Left ventricle myocardium superior (tissue), 1 donor: ENCODE measurements at regions not wholly inside any gene's neighbourhood (a gene's known extent, or its start where the extent isn't known, plus 50 kb on each side); places are given as distances from the start of the nearest gene placed in this dataset.

Experiments used
- ATAC-seq: fragments of 200-7000 bp; cut with Tn5 transposase; one replicate; pipeline ENCODE4 v1.9.1; 2020; ENCODE audit warnings: mild to moderate bottlenecking, moderate library complexity
- DNase-seq: peaks from one replicate; pipeline ENCODE4 v3.0.0-alpha.2; 2020
- intact Hi-C: fragments of 100-400 bp; cut with micrococcal nuclease; formaldehyde crosslinking; loops from one replicate; pipeline ENCODE4 v1.11.0; 2022
- donor health status: DM: no; HTN: yes; CAD: no; lungs with severe emphysema.

DNA sequence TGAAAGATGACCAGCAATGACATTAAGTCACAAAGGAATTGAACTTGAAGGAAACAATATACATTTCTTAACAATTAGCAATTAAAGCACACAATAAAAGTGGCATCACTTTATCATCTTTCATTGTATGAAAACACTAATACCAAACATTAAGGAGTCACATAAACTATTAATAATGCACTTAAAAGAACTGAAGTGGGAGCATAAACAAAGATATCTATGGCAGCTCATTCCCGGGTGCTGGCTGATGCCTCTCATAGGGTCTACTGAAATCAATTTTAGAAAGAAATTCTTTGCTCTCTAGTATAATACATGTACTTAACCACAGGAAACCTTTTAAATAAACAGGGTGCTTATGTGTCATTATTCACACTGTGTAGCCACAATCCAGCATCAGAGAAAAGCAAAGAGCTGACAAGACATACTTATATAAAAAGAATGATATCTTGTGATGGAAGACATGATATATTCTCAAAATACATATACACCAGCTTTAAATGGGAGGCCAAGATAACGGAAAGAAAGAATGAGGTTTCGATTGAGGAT lies 1207.8 kb downstream of the EFNB2 start:
- no peak for ATAC-seq
- intact Hi-C loops = no loop called here
- no peak for DNase-seq

DNA sequence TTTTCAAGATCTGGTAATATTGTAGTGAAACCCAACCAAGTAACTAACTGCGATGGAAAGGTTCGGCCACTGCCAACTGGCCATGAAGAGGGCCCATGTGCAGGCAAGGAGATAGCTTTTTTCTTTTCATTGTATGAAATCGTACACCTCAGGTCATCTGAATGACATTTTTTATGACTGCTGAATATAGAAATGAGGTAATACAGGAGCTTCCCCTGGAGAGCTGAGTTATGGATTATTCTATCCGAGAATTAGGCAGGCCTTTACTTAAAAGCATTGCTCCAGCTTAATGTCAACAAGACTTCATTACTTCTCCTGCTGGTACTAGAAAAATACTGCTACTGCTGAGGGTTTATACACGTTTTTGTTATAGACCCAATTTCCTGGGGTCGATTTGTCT lies 1215.6 kb downstream of the EFNB2 start:
- DNase-seq (no peak), ATAC-seq (no peak)
- intact Hi-C loops = no loop called here

DNA sequence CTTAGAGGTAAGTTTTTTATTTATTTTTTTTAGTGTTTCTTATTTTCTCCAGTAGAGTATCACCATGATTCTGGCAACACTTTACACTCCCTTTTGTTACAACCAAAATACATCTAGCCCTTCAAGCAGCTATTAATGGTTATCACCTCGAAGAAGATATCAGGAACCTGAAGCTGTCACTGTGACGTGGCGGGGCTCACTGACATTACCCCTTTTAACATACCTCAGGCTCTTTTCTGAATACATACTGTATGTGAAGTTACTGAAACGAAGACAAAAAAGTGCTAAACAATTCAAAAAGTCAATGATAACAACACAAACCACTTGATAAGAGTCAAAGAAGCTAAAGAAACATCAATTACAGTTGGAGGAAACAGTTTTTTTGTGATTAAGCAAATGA lies 1218.7 kb downstream of the EFNB2 start:
- ATAC-seq (no peak), DNase-seq (no peak)
- intact Hi-C loops = no loop called here

DNA sequence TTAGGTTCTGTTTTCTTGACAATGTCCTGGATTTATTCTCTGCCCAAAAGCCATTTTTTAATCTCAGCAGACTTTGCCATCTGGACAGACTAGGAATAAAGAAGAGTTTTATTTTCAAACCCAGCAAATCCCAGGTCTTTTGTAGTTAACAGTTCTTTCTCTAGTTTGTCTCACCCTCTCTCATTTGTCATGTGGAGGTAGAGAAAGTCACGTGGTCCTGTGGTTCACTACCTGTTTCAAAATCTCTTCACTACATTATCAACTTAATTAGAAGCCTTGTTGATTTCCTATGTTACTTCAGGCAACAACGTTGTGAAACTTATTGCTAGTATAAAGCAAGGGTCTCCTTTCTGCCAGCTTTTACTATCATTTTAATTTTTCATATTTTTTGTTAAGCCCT lies 1222.6 kb downstream of the EFNB2 start:
- intact Hi-C loops = no loop called here
- DNase-seq (no peak), ATAC-seq (no peak)

DNA sequence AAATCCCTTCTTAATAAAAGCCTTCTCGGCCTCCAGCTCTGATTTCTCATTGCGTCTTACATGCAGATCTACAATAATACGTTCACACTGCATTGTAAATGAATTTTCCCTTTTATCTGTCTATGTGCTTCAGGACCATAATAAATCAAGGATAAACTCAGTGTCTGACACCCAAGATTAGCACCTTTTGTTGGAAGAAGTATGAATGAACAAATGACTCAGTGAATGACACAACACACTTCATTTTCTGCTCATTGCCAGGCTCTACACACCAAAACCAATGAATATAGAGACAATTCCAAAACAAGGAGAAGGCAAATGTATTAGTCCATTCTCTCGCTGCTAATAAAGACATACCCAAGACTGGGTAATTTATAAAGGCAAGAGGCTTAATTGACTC lies 1224.4 kb downstream of the EFNB2 start:
- no peak for ATAC-seq
- no peak for DNase-seq
- intact Hi-C loops = no loop called here

DNA sequence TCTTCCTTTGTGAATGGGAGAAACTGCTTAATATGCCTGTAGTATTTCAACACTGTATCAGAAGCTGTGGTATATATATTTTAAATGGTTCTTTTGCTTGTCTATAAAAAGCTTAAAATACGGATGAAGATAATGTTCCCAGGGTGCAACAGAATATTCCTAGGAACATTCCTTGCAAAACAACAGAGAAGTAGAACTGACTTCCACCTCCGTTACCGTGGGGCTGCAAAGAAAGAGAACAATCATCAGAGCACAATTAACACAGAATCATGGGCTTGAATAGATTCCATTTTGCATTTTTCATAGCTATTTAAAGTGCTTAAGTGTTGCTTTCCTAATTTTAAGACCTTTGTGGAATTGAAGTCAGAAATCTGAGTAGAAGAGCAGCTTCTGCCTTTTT lies 1227.7 kb downstream of the EFNB2 start:
- intact Hi-C loops = no loop called here
- no peak for ATAC-seq

DNA sequence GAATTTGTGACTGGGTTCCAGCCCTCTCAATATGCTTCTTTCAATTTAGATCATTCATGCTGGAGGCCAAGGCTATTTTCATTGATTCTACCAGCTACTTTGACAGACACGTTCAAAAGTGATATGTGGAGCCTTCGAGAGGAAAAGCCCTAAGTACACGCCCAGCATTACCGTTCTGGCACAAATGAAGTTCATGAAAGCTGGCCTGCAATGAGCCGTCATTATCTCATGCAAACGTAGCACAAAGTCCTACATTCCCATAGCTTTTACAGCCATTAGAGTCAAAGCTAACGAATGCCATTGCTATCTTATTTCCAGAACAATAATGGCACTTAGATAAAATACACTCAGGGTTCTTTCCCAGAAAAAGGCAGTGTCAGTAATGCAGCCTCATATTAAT lies 1237.6 kb downstream of the EFNB2 start:
- ATAC-seq = no peak
- intact Hi-C loops = no loop called here
- DNase-seq = no peak

More for the DNA sequence above, 1227.7 kb downstream of the EFNB2 start:
- DNase-seq = no peak

DNA sequence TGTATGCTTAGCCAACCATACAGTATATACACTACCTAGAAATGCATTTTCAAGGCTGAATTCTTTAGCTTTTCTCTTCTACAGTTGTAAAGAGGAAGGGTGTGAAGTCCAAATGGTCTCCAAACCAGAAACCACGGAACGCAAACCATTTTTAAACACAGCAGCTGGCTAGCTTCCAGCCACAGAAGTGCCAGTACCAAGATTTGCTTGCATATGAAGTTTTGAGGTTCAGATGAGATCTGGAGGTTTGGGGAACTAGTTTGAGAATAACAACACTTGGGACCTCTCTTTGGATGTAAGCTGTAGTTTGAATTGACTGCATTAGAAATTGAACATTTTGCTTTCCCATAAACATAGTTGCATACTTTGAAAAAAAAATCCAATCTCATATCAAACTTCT lies 1243.5 kb downstream of the EFNB2 start:
- intact Hi-C loops = no loop called here
- no peak for DNase-seq

DNA sequence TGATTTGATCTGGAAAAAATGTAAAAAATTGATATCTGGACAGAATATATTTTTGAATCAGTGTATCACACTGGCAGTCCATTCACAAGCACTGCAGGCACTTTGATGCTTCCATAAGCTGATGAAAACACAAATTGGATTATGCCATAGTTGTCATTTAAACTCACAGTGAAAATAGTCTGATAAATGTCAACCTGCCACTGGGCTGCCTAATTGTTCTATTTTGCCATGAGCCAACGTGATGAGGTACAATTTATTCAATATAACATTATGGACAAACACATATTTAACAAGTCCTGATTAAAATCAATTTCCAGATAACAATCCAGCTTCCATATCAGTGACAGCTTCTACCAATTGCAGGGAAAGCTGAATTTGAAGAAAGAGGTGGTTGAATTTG lies 1244.9 kb downstream of the EFNB2 start:
- DNase-seq (no peak), ATAC-seq (no peak)
- intact Hi-C loops = no loop called here

More for the DNA sequence above, 1243.5 kb downstream of the EFNB2 start:
- ATAC-seq = no peak

DNA sequence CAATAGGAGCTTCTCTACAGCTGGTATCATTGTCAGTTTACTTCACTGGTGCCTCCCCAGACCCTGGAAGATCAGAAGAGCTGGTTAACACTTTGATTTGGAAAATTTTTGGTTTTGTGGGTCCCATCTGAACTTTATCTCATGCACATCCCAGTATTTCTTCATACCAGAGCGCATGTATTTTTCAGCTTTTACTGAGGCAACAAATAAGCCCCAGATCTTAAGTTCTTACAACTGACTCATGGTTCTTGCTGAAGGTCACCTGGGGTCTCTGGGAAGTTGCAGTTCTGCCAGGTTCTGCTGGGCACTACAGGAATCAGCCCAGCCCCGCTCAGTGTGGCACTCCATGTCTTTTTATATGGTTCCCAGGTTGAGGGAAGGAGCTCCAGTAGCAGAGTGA lies 1249.9 kb downstream of the EFNB2 start:
- no peak for ATAC-seq
- no peak for DNase-seq
- intact Hi-C loops = no loop called here

DNA sequence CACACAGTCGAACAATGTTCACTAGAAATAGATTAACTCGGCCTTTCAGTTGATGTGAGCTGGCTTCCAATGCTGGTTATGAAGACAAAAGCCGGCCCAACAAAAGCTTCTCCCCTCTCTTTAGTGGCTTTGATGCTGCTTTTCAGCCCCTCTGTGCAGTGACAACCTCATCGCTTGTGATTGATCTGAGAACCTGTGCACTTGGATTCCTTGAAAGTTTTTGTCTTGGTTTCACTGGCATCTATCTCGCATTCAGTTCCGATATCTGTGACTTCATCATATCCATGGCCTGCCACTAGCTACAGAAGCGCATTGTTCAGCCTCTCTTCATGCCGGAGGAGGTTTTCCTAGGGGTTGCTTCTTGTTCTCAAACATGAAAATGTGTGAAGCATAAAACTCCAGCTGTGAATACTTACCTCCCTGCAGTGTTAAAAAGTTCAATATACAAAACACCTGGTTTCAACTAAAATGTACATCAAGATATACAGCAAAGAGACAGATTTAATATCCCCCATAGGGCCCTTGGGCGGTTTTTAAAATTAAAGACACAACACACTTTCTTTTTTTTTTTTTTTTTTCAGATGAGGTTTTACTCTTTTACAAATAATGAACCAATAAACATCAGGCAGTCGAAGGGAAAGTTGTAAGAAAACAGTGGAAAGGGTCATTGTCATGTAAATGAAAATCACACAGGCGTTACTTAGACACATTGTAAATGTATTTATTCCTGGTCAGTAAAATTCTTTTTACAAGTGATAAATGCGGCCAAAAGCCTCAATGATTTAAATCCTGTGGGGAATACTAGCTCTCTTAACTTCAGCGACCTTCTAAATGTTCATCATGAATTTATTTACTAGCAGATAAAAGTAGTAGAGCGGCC lies 1252.8 kb downstream of the EFNB2 start:
- ATAC-seq = no peak
- DNase-seq = no peak
- intact Hi-C loops = no loop called here

DNA sequence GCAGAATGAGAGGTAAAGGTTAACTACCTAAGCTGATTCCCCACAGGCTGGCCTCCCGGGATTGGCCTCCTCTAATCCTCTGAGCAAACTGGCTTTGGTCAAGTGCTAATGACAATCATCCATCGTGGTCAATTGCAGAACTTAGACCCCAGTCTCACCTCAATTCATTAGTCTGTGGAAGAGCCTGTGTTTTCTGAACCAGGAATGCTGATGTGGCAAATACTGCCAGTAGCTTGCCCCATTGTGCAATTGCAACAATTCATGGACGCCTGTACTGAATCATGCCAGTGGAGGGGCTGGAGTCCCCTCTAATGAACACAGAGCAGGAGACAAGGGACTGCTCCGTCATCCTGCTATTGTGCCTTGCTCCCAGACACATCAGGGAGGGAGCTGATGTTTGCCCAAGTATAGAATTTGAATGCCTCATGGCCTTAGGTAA lies 1256.5 kb downstream of the EFNB2 start:
- intact Hi-C loops = no loop called here
- ATAC-seq (no peak), DNase-seq (no peak)

DNA sequence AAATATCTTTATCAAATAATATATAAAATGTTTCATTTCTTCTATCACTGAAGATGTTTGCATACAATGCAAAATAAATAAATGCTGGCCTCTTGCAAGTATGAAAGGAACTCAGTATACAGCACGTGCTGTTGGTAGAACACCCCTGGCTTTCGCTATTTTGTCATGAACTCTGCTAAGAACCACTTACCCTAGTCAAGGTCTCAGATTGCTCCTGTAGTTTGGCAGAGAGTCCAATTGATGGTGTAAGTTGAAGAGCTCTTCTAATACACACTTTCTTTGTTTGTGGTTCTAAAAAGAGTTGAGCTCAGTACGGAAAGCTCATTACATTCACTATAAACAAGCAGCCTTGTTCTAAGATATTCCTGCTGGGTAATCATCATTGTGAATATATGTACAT lies 1258.9 kb downstream of the EFNB2 start:
- no peak for ATAC-seq
- intact Hi-C loops = no loop called here
- no peak for DNase-seq

DNA sequence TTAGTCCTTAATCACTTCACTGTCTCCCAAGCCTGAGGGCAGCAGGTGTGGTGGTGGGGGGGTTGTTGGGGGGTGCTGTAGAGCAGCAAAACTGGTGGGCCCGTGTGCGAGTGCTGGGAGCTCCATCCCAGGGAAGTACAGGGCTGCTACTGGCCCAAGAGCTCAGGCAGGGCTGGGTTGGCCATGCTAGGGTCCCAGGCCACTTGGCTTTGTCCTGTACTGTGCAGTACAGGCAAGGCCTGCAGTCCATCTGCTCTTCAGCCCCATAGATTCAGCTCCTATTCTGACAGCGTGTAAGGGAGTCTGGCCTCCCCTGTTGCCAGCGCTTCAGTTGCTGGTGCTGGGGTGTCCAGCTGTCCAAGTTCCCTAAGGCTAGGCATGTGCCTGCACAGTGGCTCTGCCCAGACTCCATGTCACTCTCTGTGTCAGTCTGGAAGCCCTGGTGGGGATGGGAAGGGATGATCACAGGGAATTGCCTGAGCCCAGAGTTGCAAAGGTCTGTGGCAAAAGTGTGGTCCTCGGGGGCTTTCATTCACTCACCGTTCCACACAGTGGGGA lies 1261.7 kb downstream of the EFNB2 start:
- DNase-seq (no peak), ATAC-seq (no peak)
- intact Hi-C loops = no loop called here

DNA sequence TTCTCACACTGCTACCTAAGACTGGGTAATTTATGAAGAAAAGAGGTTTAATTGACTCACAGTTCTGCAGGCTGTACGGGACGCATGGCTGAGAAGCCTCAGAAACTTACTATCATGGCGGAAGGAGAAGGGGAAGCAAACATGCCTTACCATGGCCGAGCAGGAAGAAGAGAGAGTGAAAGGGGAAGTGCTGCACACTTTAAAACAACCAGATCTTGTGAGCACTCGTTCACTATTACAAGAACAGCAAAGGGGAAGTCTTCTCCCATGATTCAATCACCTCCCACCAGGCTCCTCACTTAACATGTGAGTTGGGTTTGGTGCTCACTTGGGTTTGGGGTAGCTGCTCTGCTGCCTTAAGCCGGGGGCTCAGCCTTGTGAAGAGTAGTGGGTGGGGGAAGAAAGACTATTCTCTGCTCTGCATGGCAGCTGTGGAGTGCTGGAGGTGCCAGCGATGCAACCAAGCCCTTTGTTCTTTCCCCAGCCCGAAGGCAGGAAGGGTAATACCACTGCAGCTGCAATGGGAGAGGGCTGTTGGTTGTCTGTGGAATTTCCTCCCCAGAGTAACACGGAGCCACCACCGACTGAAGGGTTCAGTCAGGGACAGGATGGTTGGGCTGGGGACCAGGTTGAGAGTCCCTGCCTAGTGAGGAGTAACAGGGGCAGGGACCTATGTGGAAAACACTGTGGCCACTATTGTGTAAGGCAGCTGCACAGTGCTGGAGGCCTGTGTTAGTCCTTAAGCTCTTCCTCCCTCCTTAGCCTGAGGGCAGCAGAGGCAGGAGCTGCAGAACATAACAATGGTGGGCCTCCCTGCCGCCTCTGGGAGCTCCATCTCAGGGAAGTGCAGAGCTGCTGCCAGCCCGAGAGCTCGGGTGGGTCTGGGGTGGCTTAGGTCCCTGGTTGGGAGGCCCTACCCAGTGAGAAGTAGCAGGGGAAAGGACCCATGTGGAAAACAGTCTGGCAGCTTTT lies 1262.5 kb downstream of the EFNB2 start:
- ATAC-seq (no peak), DNase-seq (no peak)
- intact Hi-C loops = no loop called here

DNA sequence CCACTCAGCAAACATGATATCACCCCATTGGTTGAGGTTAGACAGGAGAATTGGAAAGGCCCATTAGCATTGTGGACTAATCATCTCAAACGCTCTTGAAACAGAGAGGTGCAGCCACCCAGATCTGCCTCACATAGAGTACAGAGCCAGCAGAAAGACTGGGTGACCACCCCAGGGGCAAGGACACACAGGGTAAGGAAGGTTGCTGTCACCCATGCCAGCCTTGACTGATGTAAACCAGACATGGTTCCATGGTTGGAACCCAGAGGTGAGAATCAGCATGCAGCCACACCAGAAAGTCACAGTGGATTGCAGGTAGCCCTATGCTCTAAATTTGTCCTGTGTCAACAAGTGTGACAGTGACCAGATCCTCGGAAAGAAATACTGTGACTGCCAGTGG lies 1268.8 kb downstream of the EFNB2 start:
- no peak for DNase-seq
- intact Hi-C loops = no loop called here
- ATAC-seq = peak; percentile 36

DNA sequence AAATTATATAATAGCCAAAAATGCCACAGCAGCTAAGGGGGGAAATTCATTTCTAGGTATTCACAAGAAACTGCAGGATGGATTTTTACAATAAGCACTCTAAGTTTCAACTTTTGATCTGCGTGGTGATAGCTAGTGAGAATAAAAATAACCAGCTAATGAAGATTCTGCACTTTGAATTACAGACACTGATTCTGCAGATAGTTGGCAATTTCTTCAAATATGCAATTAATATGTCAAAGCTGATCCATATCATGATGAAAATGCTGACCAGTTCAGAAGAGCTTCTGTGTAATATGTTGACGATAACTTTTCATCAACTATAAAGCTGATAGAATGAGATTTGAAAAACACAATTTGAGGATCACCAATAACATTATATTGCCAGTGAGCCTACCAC lies 1272.9 kb downstream of the EFNB2 start:
- no peak for ATAC-seq
- no peak for DNase-seq

DNA sequence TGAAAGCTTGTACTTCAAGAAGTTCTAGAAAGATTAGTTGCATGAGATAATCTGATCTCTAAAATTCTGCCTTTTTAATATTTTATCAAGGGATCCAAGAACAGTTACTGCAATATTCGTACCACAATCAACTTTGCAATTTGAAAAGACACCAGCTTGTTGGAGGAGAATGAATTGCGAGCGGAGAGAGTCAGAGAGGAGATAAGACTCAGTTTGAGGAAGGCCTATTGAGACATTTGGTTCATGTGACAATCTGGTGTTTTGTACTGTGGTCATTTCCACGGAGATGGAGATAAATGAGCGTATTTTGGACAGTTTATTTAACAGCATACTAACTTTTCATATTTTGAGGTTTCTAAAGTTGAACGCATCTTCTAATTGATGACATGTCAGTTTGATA lies 1276.0 kb downstream of the EFNB2 start:
- ATAC-seq (no peak), DNase-seq (no peak)
- intact Hi-C loops = no loop called here

More for the DNA sequence above, 1272.9 kb downstream of the EFNB2 start:
- intact Hi-C loops = no loop called here

DNA sequence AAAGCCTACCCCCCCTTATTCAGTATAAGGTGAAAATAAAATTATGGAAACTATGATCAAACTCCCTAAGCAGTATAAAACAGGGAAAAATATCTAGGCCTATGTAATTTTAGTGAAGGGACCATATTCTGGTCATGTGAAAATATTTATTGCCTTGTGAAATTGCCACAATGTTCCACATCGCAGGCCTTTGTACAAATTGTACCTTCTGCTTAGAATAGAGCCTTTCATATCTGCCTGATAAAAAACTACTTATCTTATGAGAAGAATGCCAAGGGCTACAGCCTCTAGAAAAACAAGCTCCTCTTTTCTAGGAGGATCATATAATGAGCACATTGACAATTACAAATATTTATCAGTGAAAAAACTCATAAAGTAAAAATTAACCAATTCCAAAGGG lies 1280.0 kb downstream of the EFNB2 start:
- no peak for DNase-seq
- intact Hi-C loops = no loop called here

DNA sequence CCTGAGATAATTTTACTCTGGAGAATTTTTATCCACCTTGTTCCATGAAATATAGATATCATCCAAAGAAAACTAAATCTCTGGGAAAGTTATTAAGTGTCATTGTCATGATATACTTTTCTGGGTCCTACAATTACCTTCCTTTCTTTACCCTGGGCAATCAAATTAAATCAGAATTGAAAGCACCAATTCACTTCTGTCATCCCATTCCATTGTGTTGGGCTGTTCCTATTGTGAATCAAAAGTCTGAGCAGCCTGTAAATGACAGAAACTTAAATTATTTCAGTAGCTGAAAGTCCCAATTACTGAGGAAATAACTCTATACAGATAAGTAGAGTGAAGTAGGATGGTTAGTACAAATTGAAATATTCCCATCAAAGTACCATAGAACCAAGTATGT lies 1284.2 kb downstream of the EFNB2 start:
- no peak for ATAC-seq

More for the DNA sequence above, 1280.0 kb downstream of the EFNB2 start:
- no peak for ATAC-seq

More for the DNA sequence above, 1284.2 kb downstream of the EFNB2 start:
- no peak for DNase-seq
- intact Hi-C loops = no loop called here
